Heart left ventricle (tissue), 16 donors: ENCODE measurements at regions not wholly inside any gene's neighbourhood (a gene's known extent, or its start where the extent isn't known, plus 50 kb on each side); places are given as distances from the start of the nearest gene placed in this dataset.

Experiments used
- ATAC-seq, 4 donors: fragments of 200-7000 bp; cut with Tn5 transposase; one replicate each; pipeline ENCODE4 v1.9.1; 2020 to 2022; ENCODE audit warnings: moderate library complexity in 4 of 4, mild to moderate bottlenecking in 3 of 4, moderate number of reproducible peaks in 1 of 4
- DNase-seq, 5 donors: peaks; one replicate each; pipeline ENCODE4 v3.0.0-alpha.2; 2020
- H3K27ac ChIP-seq, 12 donors: fragments of 200-600 bp; sonication (generic) in 4 of 12; one replicate each; pipeline versions ENCODE4 v1.5.0 to v1.8.0; 2016 to 2022; ENCODE audit warnings: mild to moderate bottlenecking in 2 of 12
- H3K27me3 ChIP-seq, 9 donors: fragments of 200-600 bp; sonication (generic) in 2 of 9; one replicate each; pipeline versions ENCODE4 v1.5.1 to v1.8.0; 2016 to 2022; ENCODE audit warnings: mild to moderate bottlenecking in 3 of 9
- H3K36me3 ChIP-seq, 9 donors: fragments of 200-600 bp; sonication (generic) in 2 of 9; one replicate each; pipeline versions ENCODE4 v1.5.0 to v1.8.0; 2018 to 2022; ENCODE audit warnings: mild to moderate bottlenecking in 2 of 9
- H3K4me1 ChIP-seq, 12 donors: fragments of 200-600 bp; sonication (generic) in 4 of 12; one replicate each; pipeline versions ENCODE4 v1.5.0 to v1.8.0; 2016 to 2022; ENCODE audit warnings: mild to moderate bottlenecking in 3 of 12
- H3K4me3 ChIP-seq, 12 donors: fragments of 200-600 bp; sonication (generic) in 4 of 12; one replicate each; pipeline versions ENCODE4 v1.5.0 to v1.8.0; 2017 to 2022; ENCODE audit warnings: mild to moderate bottlenecking in 9 of 12, moderate library complexity in 4 of 12
- H3K9me3 ChIP-seq, 12 donors: fragments of 200-600 bp; sonication (generic) in 4 of 12; one replicate each; pipeline versions ENCODE4 v1.5.0 to v1.8.0; 2016 to 2022; ENCODE audit warnings: mild to moderate bottlenecking in 1 of 12
- POLR2A ChIP-seq, 2 donors: fragments of 450-650 bp; IDR thresholded peaks; one replicate each; pipeline ENCODE4 v1.6.1; 2017; ENCODE audit warnings: antibody characterized with exemption in 2 of 2, mild to moderate bottlenecking in 2 of 2, moderate library complexity in 2 of 2
- WGBS, 4 donors: extraction: QIAGEN DNeasy Blood & Tissue Kit in 2 of 4; methylation state at CpG; one replicate each; pipeline versions ENCODE4 v1.1.5 to v1.1.7; 2013 to 2018; 5-methylcytosine and 5-hydroxymethylcytosine counted together
- intact Hi-C, 10 donors: fragments of 100-400 bp; cut with DNase I; formaldehyde crosslinking; loops; one replicate each; pipeline versions ENCODE4 v1.11.1 to v1.14.2; 2022
- TF ChIP-seq, protein P1 (sequence below), 12 donors: fragments of 200-600 bp; sonication (generic) in 4 of 12; IDR thresholded peaks; one replicate each; pipeline versions ENCODE4 v1.5.0 to v1.8.0; 2018 to 2022; ENCODE audit warnings: antibody characterized with exemption in 12 of 12, mild to moderate bottlenecking in 5 of 12
- donor health status: ischemic (EF 13 %, LVEDD 7.1; RV severe dilation, severe dysfunction).
- donor health status: healthy with polysubstance abuse.
- donor health status: DM: no; HTN: yes; CAD: no.
- donor health status: DM: no; HTN: no; CAD: no.
- donor health status: ischemic (EF 25% LVEDD 6.9; RV normal size, moderate dysfunction).
- donor health status: ischemic (EF 25% LVEDD 5.7; RV mildly dilated, moderate dysfunction).
- donor health status: healthy.
- donor health status: DM: yes; HTN: yes; CAD: no.
- donor health status: ischemic (EF 35%, LVEDD 5.7; RV mildly dilated, moderate dysfunction).
- donor health status: nonischemic (EF 11% LVEDD 7.7; RV severe dilation, severe dysfunction).
- donor health status: DM: yes; HTN: yes; CAD: no.
- donor health status: PGD.
- donor health status: ischemic (EF 29% LVEDD 5.4; RV normal size, mild dysfunction).
- donor health status: nonischemic (EF 23%, LVEDD 6.1; RV moderate dilation, normal function).

DNA sequence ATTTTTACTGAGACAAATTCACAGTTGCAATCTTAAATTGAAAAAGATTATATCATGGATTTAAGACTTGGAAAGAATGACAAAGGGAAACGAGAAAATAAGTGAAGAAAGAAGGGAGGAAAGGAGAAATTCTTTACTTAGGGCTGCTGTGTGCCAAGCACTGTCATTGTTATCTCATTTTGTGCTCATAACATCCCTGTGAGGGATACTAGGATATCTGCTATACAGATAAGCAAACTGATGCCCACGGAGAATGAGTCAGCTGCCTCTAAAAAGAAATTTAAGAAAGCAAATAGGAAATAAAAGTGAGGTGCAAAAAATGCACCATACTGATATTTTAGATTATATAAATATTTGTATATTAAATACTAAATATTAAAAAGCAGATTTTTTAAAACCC, 183.6 kb upstream of the NR5A2 start:
- Histone ChIP-seq H3K9me3 (no peaks in the 10 kb centered on the region), H3K27ac (no peak overlapping the region), H3K4me1 (no peaks in the 10 kb centered on the region), H3K27me3 (no peaks in the 10 kb centered on the region), H3K4me3 (no peak overlapping the region), H3K36me3 (no peaks in the 10 kb centered on the region)
- no peak for DNase-seq
- TF ChIP-seq POLR2A (IDR thresholded peaks at IDR 0.05) = no peak
- TF ChIP-seq, protein P1, sequence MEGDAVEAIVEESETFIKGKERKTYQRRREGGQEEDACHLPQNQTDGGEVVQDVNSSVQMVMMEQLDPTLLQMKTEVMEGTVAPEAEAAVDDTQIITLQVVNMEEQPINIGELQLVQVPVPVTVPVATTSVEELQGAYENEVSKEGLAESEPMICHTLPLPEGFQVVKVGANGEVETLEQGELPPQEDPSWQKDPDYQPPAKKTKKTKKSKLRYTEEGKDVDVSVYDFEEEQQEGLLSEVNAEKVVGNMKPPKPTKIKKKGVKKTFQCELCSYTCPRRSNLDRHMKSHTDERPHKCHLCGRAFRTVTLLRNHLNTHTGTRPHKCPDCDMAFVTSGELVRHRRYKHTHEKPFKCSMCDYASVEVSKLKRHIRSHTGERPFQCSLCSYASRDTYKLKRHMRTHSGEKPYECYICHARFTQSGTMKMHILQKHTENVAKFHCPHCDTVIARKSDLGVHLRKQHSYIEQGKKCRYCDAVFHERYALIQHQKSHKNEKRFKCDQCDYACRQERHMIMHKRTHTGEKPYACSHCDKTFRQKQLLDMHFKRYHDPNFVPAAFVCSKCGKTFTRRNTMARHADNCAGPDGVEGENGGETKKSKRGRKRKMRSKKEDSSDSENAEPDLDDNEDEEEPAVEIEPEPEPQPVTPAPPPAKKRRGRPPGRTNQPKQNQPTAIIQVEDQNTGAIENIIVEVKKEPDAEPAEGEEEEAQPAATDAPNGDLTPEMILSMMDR (IDR thresholded peaks at IDR 0.05) = no peak
- intact Hi-C loops = no loop called here
- no peak for ATAC-seq
- WGBS, 4 donors = 10 to 18% (median 16%) methylated on average over 2 of the region's 2 CpGs

- Histone ChIP-seq H3K36me3 (no peaks in the 10 kb centered on the region), H3K27ac (no peak overlapping the region), H3K27me3 (no peaks in the 10 kb centered on the region), H3K9me3 (no peaks in the 10 kb centered on the region), H3K4me3 (no peak overlapping the region), H3K4me1 (no peaks in the 10 kb centered on the region)
- intact Hi-C loops = no loop called here
- no peak for DNase-seq
- no peak for ATAC-seq
- WGBS, 4 donors = 92 to 96% (median 94%) methylated on average over 8 of the region's 8 CpGs
- TF ChIP-seq, protein P1 (IDR thresholded peaks at IDR 0.05) = no peak
These were observed 180.5 kb upstream of the NR5A2 start for GRCh38 chr1:199847021-199847420.

GRCh38 chr1:199851439-199852140, 175.9 kb upstream of the NR5A2 start:
- Histone ChIP-seq H3K27ac (no peak overlapping the region), H3K4me3 (no peak overlapping the region), H3K4me1 (peaks cover 0 to 13% (median 0%) of the 10 kb centered on the region in 12 donors), H3K9me3 (no peaks in the 10 kb centered on the region), H3K27me3 (no peaks in the 10 kb centered on the region), H3K36me3 (no peaks in the 10 kb centered on the region)
- DNase-seq (no peak), ATAC-seq (no peak)
- intact Hi-C loops = no loop called here
- 61 to 67% (median 64%) methylated on average over 2 of the region's 2 CpGs for WGBS, 4 donors
- TF ChIP-seq, protein P1 (IDR thresholded peaks at IDR 0.05) = no peak
- no peak for TF ChIP-seq POLR2A (IDR thresholded peaks at IDR 0.05)

DNA sequence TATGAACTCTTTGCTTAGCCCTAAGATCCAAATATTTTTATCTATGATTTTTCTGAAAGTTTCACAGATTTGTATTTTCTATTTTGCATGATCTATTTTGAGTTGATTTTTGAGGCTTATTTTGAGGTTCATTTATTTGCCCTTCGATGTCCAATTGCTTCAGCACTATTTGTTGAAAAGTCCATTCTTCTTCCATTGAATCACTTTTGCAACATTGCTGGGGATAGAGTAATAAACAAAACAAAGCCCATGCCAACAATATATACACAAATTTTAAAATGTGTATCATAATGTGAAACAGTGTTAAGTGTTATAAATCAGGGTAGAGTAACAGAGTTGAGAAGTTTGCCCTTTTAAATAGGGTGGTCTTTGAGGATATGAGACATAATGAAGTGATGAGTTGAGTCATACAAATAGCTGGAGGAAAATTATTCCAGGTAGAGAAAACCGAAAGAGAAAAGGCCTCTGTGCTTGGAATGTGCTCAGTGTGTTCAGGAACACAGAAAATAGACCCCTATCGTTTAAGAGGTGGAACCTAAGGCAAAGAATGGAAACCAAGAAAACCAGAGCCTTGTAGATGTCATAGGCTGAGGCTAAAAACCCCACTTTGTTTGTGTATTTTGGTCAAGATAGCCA, 172.7 kb upstream of the NR5A2 start:
- Histone ChIP-seq H3K4me1 (peaks cover 0 to 38% (median 0%) of the 10 kb centered on the region in 12 donors), H3K4me3 (no peak overlapping the region), H3K9me3 (no peaks in the 10 kb centered on the region), H3K36me3 (no peaks in the 10 kb centered on the region), H3K27me3 (peaks cover 0 to under 1% (median 0%) of the 10 kb centered on the region in 9 donors), H3K27ac (no peak overlapping the region)
- TF ChIP-seq, protein P1 (IDR thresholded peaks at IDR 0.05) = no peak
- no peak for TF ChIP-seq POLR2A (IDR thresholded peaks at IDR 0.05)
- ATAC-seq = no peak
- 84 to 89% (median 87%) methylated on average over 3 of the region's 3 CpGs for WGBS, 4 donors
- intact Hi-C loops = no loop called here
- no peak for DNase-seq
